Adrenal gland (tissue), 9 donors: ENCODE measurements at regions not wholly inside any gene's neighbourhood (a gene's known extent, or its start where the extent isn't known, plus 50 kb on each side); places are given as distances from the start of the nearest gene placed in this dataset.

Source experiments
- DNase-seq, 7 donors: peaks; one replicate each; pipeline ENCODE4 v3.0.0-alpha.2; 2019 to 2020
- H3K27ac ChIP-seq, 5 donors: fragments of 200-600 bp; sonication (generic) in 4 of 5; 1 replicate in 3 of 5; 2 replicates in 2 of 5; pipeline versions ENCODE4 v1.5.1 to v1.8.0; 2016 to 2020; ENCODE audit warnings: mild to moderate bottlenecking in 1 of 5
- H3K27me3 ChIP-seq: fragments of 200-600 bp; 2 replicates; pipeline ENCODE4 v1.8.0; 2021
- H3K36me3 ChIP-seq, 2 donors: fragments of 200-600 bp; replicated peaks in 1 of 2; 1 replicate in 1 of 2; 2 replicates in 1 of 2; pipeline versions ENCODE4 v1.5.1 to v1.8.0; 2018 to 2022
- H3K4me1 ChIP-seq, 2 donors: fragments of 200-600 bp; replicated peaks in 1 of 2; 1 replicate in 1 of 2; 2 replicates in 1 of 2; pipeline versions ENCODE4 v1.5.1 to v1.8.0; 2018 to 2021
- H3K4me3 ChIP-seq, 4 donors: fragments of 200-600 bp; sonication (generic) in 3 of 4; one replicate each; pipeline ENCODE4 v1.5.1; 2016 to 2018
- H3K9me3 ChIP-seq, 3 donors: fragments of 200-600 bp; sonication (generic) in 1 of 3; replicated peaks in 1 of 3; 1 replicate in 2 of 3; 2 replicates in 1 of 3; pipeline versions ENCODE4 v1.5.1 to v1.8.0; 2016 to 2021
- CTCF ChIP-seq, 6 experiments: fragments of 450-650 bp in 4 of 6; fragments of 200-600 bp in 2 of 6; sonication (generic) in 1 of 6; IDR thresholded peaks; 1 replicate in 5 of 6; 2 replicates in 1 of 6; pipeline versions ENCODE4 v1.5.1 to v1.8.0; 2016 to 2021; ENCODE audit warnings: antibody characterized with exemption in 6 of 6, mild to moderate bottlenecking in 2 of 6, moderate library complexity in 1 of 6
- POLR2A ChIP-seq, 2 donors: fragments of 450-650 bp; IDR thresholded peaks; one replicate each; pipeline ENCODE4 v1.6.1; 2017; ENCODE audit warnings: antibody characterized with exemption in 2 of 2, mild to moderate bottlenecking in 2 of 2, moderate library complexity in 1 of 2
- WGBS, 4 donors: extraction: QIAGEN DNeasy Blood & Tissue Kit in 2 of 4; methylation state at CpG; one replicate each; pipeline versions ENCODE4 v1.1.5 to v1.1.7; 2013 to 2017; 5-methylcytosine and 5-hydroxymethylcytosine counted together
- intact Hi-C, 2 donors: fragments of 100-400 bp; cut with DNase I; formaldehyde crosslinking; loops; one replicate each; pipeline versions ENCODE4 v1.14.1 to v1.15.0; 2022 to 2023
- donor health status: healthy with polysubstance abuse.
- donor health status: Bipolar disorder and iron deficiency.
- donor health status: DM: yes; HTN: yes; CAD: no.
- donor health status: DM: no; HTN: no; CAD: no.
- donor health status: DM: no; HTN: no; CAD: no.

GRCh38 chr1:101331794-101332193 lies 95.0 kb downstream of the S1PR1 start:
- no peak overlapping the region for H3K27ac ChIP-seq
- intact Hi-C loops = no loop called here
- TF ChIP-seq POLR2A (IDR thresholded peaks at IDR 0.05) (no peak), CTCF (IDR thresholded peaks at IDR 0.05) (no peak)
- no peak for DNase-seq
- H3K4me3 ChIP-seq = no peak overlapping the region
- no peaks in the 10 kb centered on the region for H3K36me3 ChIP-seq
- no peaks in the 10 kb centered on the region for H3K9me3 ChIP-seq
- no peaks in the 10 kb centered on the region for H3K4me1 ChIP-seq
- H3K27me3 ChIP-seq = no peaks in the 10 kb centered on the region
- 62 to 88% (median 79%) methylated on average over 2 of the region's 2 CpGs for WGBS, 4 donors

DNA sequence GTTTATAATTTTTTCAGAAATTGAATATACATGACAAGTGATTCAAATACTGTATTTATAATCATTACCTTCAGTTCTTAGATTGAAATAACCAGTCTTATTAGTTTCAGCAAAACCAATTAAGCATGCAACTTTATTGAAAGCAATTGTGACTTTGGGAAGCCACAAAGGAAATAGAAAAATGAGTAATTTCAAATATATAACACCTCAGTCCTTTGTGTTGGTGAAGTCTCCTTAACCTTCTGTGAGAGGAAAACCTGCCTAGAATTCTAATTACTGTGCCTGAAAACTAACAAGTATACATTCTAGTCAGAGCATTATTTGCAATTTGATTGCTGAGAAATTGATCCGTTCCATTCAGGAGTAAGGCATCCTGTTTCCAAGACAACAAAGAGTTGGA lies 95.8 kb downstream of the S1PR1 start:
- H3K4me1 ChIP-seq = no peaks in the 10 kb centered on the region
- no peak overlapping the region for H3K27ac ChIP-seq
- intact Hi-C loops = no loop called here
- 63 to 80% (median 70%) methylated on average over 1 of the region's 1 CpG for WGBS, 4 donors
- TF ChIP-seq CTCF (IDR thresholded peaks at IDR 0.05) (no peak), POLR2A (IDR thresholded peaks at IDR 0.05) (no peak)
- no peaks in the 10 kb centered on the region for H3K36me3 ChIP-seq
- no peaks in the 10 kb centered on the region for H3K27me3 ChIP-seq
- H3K9me3 ChIP-seq = no peaks in the 10 kb centered on the region
- H3K4me3 ChIP-seq = no peak overlapping the region
- no peak for DNase-seq

- TF ChIP-seq POLR2A (IDR thresholded peaks at IDR 0.05) (no peak), CTCF (IDR thresholded peaks at IDR 0.05) (no peak)
- no peak for DNase-seq
- no peaks in the 10 kb centered on the region for H3K9me3 ChIP-seq
- 60 to 68% (median 63%) methylated on average over 4 of the region's 4 CpGs for WGBS, 4 donors
- no peaks in the 10 kb centered on the region for H3K36me3 ChIP-seq
- H3K27ac ChIP-seq = no peak overlapping the region
- H3K27me3 ChIP-seq = no peaks in the 10 kb centered on the region
- H3K4me3 ChIP-seq = no peak overlapping the region
- no peaks in the 10 kb centered on the region for H3K4me1 ChIP-seq
- intact Hi-C loops = no loop called here
Measured at GRCh38 chr1:101333186-101333585, 96.4 kb downstream of the S1PR1 start.

- H3K36me3 ChIP-seq = no peaks in the 10 kb centered on the region
- TF ChIP-seq CTCF (IDR thresholded peaks at IDR 0.05) (no peak), POLR2A (IDR thresholded peaks at IDR 0.05) (no peak)
Measured at GRCh38 chr1:101337968-101338367, 101.1 kb downstream of the S1PR1 start.

More at GRCh38 chr1:101337968-101338367, 101.1 kb downstream of the S1PR1 start:
- Histone ChIP-seq H3K27ac (no peak overlapping the region), H3K27me3 (no peaks in the 10 kb centered on the region), H3K4me1 (no peaks in the 10 kb centered on the region), H3K4me3 (no peak overlapping the region), H3K9me3 (no peaks in the 10 kb centered on the region)
- intact Hi-C loops = no loop called here
- DNase-seq = no peak
- WGBS, 4 donors = 70 to 92% (median 85%) methylated on average over 1 of the region's 1 CpG
